Epidermal melanocyte (primary cell): ENCODE measurements at regions not wholly inside any gene's neighbourhood (a gene's known extent, or its start where the extent isn't known, plus 50 kb on each side); places are given as distances from the start of the nearest gene placed in this dataset.
"Not testable (repeated sequence)": the region's sequence is repeated elsewhere in the genome, so short reads cannot be mapped to it uniquely, and the experiment has no call there.

ENCODE experiments used
- DNase-seq: peaks from one replicate; pipeline ENCODE4 v3.0.0; 2011; ENCODE audit warnings: low spot score; ENCODE audit not compliant: insufficient read length

- DNase-seq, result no peak
These were observed 101.6 kb downstream of the CPN2 start for GRCh38 chr3:194249323-194250097.

DNA sequence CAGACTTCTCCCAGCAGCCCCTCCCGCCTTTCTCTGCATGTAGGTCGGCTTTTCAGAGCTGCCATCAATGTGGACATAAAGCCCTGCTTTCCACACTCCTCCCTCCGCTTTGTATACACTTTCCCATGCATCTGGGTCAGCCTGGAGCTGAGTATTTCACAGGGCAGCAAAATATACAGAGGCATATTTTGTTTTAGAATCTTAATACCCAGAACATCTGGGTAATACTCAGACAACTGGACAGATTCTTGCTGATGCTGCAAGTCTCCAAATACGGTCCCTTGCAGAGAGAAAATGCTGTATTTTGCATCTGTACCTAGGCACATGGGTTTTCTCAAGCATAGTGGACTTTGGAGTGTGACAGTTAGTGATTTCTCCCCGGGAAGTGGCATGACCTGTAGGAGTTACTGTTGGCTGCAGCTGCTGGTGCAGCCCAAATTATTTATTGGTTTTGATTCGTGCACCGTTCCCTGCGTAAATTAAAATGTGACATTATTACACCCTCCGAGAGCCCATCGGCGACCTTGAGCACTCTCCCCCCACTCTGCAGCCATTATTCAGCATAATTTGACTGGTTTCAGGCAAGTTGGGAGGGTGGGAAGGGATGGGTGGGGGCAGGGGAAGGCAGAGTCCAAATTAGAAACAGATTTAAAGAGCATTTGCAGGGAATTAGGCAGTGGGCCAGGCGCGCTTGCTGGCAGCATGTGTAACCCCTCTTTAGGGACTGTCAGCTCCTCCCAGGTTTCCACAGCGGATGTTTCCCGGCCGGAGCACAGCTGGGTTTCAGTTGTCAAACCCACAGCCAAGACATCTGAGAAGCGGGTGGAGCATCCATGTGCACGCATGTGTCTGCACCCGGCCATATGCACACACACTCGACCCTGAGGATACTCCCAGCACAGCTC, 100.8 kb downstream of the CPN2 start:
- peak; percentile 57 for DNase-seq

- DNase-seq, result no peak
These were observed 100.1 kb downstream of the CPN2 start for GRCh38 chr3:194251007-194251406.

- no peak for DNase-seq
These were observed 99.7 kb downstream of the CPN2 start for GRCh38 chr3:194251461-194251860.

DNA sequence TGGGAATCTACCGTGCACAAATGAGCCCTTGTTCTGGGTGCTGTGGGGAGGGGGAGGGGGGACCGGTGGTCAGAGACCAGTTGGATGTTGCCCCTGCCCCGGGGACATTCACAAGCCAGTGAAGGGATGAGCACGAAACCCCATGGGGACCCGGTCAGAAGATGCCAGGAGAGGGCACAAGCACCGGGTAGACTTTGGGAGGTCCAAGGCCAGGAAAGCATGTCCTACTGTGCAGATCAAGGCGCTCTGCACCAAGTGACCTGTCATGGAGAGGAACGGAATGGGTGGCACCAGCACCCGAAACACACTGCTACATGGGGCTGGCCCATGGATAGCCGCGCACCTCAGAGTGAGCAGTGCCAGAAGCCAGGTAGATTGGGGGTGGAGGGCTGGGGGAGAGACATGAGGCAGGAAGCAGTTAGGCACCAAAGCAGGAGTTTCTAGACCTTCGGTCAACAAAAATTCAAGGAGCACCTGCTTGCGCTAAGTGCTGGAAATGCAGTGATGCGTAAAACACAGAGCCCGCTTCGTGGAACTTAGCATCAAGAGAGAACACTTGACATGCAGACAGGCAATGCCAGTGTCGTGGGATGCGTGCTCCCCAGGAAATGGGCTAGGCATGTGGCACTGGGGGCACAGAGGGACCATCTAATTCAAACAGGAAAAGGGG, 99.1 kb downstream of the CPN2 start:
- no peak for DNase-seq

- DNase-seq, result no peak
These were observed 97.9 kb downstream of the CPN2 start for GRCh38 chr3:194253270-194253669.

- no peak for DNase-seq
These were observed 97.1 kb downstream of the CPN2 start for GRCh38 chr3:194254040-194254439.

- peak; percentile 72 for DNase-seq
These were observed 95.7 kb downstream of the CPN2 start for GRCh38 chr3:194255252-194256039.

- no peak for DNase-seq
These were observed 94.8 kb downstream of the CPN2 start for GRCh38 chr3:194256040-194256945.

DNA sequence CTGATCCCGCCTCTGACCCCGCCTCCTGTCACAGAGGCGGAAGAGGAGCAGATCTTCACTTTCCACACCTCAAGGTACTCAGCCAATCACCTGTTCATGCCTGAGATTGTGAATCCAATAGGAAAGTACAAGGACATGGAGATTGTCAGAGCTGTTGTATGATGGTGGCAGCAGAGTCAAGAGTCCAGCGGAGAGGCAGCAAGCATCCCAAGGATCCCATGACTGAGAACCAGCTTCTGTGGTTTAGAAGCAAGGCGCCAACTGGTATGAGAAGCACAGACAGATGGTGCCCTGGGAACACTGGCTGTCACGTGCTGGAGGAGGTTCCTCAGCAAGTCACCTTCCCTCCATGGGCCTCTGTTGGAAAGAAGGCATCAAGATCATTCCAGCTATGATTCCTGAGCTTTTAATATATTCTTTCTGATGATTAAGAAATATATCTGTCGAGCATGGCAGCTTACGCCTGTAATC, 93.9 kb downstream of the CPN2 start:
- no peak for DNase-seq

DNA sequence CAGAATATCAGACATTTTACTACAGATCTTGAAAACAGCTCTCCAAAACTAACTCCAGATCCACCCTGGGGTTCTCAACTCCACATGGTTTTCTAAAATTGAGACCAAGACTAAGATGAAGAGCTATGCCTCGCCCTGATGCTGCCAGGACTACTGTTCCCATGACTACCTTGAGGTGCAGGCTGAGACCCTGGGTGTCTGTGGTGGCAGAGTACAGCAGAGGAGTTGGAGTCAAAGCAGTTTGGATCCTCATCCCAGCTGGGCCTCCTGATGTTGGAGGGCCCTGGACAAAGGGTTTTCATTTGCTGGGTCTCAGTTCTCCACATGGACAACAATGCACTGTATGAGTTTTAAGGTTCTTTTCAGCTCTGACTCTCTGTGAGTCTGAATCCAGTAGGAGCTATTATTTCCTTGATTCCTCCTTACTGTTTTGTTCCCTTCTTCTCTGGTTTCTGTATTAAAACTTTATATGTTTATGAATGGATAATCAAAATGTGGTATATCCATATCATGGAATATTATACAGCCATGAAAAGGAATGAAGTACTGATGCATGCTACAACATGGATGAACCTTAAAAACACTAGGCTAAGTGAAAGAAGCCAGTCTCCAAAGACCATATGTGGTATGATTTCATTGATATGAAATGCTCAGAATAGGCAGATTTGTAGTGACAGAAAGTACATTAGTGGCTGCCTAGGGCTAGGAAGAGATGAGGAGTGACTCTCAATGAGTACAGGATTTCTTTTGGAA, 93.0 kb downstream of the CPN2 start:
- DNase-seq, result no peak

- no peak for DNase-seq
These were observed 91.0 kb downstream of the CPN2 start for GRCh38 chr3:194259982-194260766.

DNA sequence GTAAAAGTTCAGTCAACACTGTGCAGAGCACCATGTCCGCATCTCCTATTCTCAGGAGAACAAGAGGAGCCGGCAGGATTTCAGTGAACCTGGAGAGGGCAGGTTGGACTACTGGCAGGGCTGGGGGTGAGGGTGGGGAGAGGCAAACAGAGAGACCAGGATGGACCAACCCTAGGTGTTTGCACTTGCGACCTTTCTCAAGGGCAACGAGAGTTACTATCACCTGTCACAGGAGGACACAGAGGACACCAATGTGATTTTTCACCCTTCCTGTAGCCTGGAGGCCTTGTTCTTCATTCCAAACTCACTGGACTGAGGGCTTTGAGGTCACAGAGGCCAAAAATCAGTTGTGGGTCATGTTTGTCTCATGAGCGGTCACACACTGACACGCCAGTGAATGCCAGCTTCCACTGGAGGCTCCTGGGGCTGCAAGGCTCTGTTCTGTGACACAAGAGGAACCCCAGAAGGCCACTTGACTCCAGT, 89.5 kb downstream of the CPN2 start:
- DNase-seq, result no peak

DNA sequence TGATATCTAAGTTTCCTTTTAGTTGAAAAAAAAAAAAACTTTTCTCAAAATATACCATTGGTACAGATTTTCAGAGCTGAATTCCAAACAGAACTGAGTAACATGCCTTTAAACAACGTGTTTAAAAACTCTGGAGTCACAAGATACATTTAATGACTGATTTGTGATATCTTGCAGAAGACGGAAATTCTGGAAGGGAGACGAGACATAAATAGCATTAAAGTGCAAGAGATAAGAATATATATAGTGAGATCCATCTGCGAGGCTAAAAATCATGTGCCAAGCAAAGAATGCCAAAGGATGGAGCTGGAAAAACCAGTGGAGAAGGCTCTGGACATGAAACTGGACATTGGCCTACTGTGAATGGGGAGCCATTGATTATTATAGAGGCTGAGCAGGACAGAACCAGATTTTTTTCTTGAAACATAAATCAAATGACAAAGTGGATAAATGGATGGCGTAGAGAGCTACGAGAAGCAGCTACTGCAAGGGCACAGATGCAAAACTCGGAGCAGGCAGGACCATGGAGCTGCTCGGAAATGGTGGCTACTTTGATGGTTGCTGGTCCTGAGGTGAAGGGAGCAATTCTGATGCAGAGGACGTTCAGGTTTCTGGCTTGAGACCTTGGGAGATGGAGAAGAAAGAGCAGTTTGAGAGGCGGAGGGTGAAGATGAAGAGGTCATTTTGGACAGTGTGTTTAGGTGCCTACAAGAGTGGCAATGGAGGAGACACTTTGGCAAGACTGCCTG, 88.8 kb downstream of the CPN2 start:
- DNase-seq, result no peak

GRCh38 chr3:194262925-194263305, 88.2 kb downstream of the CPN2 start:
- no peak for DNase-seq

DNA sequence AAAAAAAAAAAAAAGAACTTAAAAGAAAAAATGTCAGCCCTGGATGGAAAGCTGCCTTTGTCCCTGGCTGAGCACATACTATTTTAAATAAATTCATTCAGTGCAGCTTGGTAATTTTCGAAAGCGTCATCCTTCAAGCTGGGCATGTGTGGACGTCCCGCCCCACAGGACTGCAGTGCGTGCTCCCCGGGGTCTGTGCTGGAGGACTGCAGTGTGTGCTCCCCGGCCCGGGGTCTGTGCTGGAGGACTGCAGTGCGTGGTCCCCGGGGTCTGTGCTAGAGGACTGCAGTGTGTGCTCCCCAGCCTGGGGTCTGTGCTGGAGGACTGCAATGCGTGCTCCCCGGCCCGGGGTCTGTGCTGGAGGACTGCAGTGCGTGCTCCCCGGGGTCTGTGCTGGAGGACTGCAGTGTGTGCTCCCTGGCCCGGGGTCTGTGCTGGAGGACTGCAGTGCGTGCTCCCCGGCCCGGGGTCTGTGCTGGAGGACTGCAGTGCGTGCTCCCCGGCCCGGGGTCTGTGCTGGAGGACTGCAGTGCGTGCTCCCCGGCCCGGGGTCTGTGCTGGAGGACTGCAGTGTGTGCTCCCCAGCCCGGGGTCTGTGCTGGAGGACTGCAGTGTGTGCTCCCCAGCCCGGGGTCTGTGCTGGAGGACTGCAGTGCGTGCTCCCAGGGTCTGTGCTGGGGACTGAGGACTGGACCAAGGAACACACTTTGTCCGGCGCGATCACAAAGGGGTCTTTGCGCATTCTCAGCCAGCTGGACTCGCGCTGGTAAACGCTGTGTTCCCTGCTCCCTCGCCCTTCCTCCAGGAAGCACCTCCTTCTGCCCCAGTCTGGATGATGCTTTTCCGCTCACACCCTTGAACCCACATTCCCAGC, 86.3 kb downstream of the CPN2 start:
- DNase-seq, result not testable (repeated sequence)

- peak; percentile 71 for DNase-seq
These were observed 85.6 kb downstream of the CPN2 start for GRCh38 chr3:194265505-194265892.
